ENCODE measurements at regions not wholly inside any gene's neighbourhood (a gene's known extent, or its start where the extent isn't known, plus 50 kb on each side); places are given as distances from the start of the nearest gene placed in this dataset.

DNA sequence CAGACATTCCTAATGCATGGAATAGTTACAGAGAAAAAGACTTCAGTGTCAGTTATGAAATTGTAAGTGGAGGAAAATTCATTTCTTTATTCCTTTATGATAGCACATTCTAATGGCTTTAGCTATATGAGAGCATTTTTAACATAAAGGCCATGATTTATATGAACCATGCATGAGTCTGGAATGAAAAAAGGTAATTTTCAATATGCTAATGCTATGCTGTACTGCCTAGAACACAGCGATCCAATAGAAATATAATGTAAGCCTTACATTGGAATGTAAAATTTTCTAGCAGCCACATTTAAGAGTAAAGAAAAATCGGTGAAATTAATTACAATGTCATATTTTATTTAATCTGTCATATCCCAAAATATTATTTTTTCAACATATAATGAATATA, 932.0 kb downstream of the C4orf33 start:
- TF ChIP-seq POLR2A (IDR thresholded peaks at IDR 0.05) (no peak), CTCF (IDR thresholded peaks at IDR 0.05) (no peak)
